ENCODE measurements at regions not wholly inside any gene's neighbourhood (a gene's known extent, or its start where the extent isn't known, plus 50 kb on each side); places are given as distances from the start of the nearest gene placed in this dataset.

- H3K27me3 ChIP-seq (replicated peaks; ENCODE audit: insufficient read depth) = no peaks in the 10 kb centered on the region
- no peak overlapping the region for H2AFZ ChIP-seq
- no peak overlapping the region for H3K4me2 ChIP-seq (ENCODE audit: unreplicated experiment)
- no peak for DNase-seq
- H3K9ac ChIP-seq = no peak overlapping the region
- no peaks in the 10 kb centered on the region for H3F3A ChIP-seq (ENCODE audit: insufficient read depth)
- H3K9me2 ChIP-seq (ENCODE audit: insufficient read depth) = no peaks in the 10 kb centered on the region
- H4K20me1 ChIP-seq (ENCODE audit: insufficient read depth) = no peaks in the 10 kb centered on the region
- H3K79me2 ChIP-seq (ENCODE audit: insufficient read depth) = no peaks in the 10 kb centered on the region
- H3K27ac ChIP-seq = no peak overlapping the region
- WGBS, 2 experiments (ENCODE audit: low coverage in 1 of 2, low lambda C conversion rate in 2 of 2, missing lambda C conversion rate in 2 of 2) = 58 to 60% methylated on average over 11 to 15 of the region's 18 CpGs
- in situ Hi-C loops (cut with MboI) = no loop called here
- TF ChIP-seq EZH2phosphoT487 (IDR thresholded peaks at IDR 0.05; ENCODE audit: insufficient read depth, low read depth) (no peak), EZH2 (IDR thresholded peaks at IDR 0.05; ENCODE audit: insufficient read depth, poor library complexity, severe bottlenecking) (no peak)
- no peaks in the 10 kb centered on the region for H3K9me3 ChIP-seq (ENCODE audit: low read depth)
- no peak overlapping the region for H3K4me3 ChIP-seq
- no peaks in the 10 kb centered on the region for H3K36me3 ChIP-seq (ENCODE audit: low read depth)
- no peaks in the 10 kb centered on the region for H3K4me1 ChIP-seq (ENCODE audit: insufficient read depth)
Measured at GRCh38 chr5:18551716-18552115, 917.5 kb downstream of the TAF11L14 start.

- Histone ChIP-seq H3K79me2 (ENCODE audit: insufficient read depth) (no peaks in the 10 kb centered on the region), H3K9ac (no peak overlapping the region), H3K4me2 (ENCODE audit: unreplicated experiment) (no peak overlapping the region), H3K27ac (no peak overlapping the region), H3F3A (ENCODE audit: insufficient read depth) (no peaks in the 10 kb centered on the region), H3K4me1 (ENCODE audit: insufficient read depth) (no peaks in the 10 kb centered on the region), H3K9me3 (ENCODE audit: low read depth) (no peaks in the 10 kb centered on the region), H2AFZ (no peak overlapping the region), H4K20me1 (ENCODE audit: insufficient read depth) (no peaks in the 10 kb centered on the region), H3K9me2 (ENCODE audit: insufficient read depth) (no peaks in the 10 kb centered on the region), H3K4me3 (no peak overlapping the region), H3K36me3 (ENCODE audit: low read depth) (no peaks in the 10 kb centered on the region), H3K27me3 (replicated peaks; ENCODE audit: insufficient read depth) (no peaks in the 10 kb centered on the region)
- WGBS, 2 experiments (ENCODE audit: low coverage in 1 of 2, low lambda C conversion rate in 2 of 2, missing lambda C conversion rate in 2 of 2) = 22 to 23% methylated on average over 3 of the region's 3 CpGs
- peak; percentile 3 for DNase-seq
- TF ChIP-seq EZH2phosphoT487 (IDR thresholded peaks at IDR 0.05; ENCODE audit: insufficient read depth, low read depth) (no peak), EZH2 (IDR thresholded peaks at IDR 0.05; ENCODE audit: insufficient read depth, poor library complexity, severe bottlenecking) (no peak)
- in situ Hi-C loops (cut with MboI) = no loop called here
Measured at GRCh38 chr5:18553269-18553668, 919.0 kb downstream of the TAF11L14 start.

DNA sequence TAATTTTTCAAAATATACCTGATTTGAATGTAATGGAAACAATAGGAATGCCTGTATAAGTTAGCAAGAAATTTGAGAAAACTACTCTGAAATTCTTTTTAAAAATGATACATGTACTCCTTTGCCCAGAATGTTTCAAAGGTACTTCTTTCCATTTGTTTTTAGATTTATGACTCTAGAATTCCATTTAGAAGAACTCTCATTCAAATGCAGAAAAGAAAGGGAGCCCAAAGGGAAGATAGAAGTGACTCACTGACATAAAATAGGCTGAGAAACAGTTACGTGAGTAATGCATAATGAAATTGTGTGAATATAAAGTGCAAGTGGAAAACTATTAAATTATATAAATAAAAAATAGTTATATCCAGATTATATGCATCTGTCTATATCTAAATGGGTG is 926.3 kb downstream of the TAF11L14 start:
- 33 to 36% methylated on average over 1 of the region's 1 CpG for WGBS, 2 experiments (ENCODE audit: low coverage in 1 of 2, low lambda C conversion rate in 2 of 2, missing lambda C conversion rate in 2 of 2)
- H3K36me3 ChIP-seq (ENCODE audit: low read depth) = no peaks in the 10 kb centered on the region
- no peaks in the 10 kb centered on the region for H3K4me1 ChIP-seq (ENCODE audit: insufficient read depth)
- H3K4me2 ChIP-seq (ENCODE audit: unreplicated experiment) = no peak overlapping the region
- H3K9me2 ChIP-seq (ENCODE audit: insufficient read depth) = no peaks in the 10 kb centered on the region
- no peak overlapping the region for H3K9ac ChIP-seq
- no peaks in the 10 kb centered on the region for H4K20me1 ChIP-seq (ENCODE audit: insufficient read depth)
- in situ Hi-C loops (cut with MboI) = no loop called here
- no peaks in the 10 kb centered on the region for H3K27me3 ChIP-seq (replicated peaks; ENCODE audit: insufficient read depth)
- no peak overlapping the region for H3K4me3 ChIP-seq
- H3K79me2 ChIP-seq (ENCODE audit: insufficient read depth) = no peaks in the 10 kb centered on the region
- H3K27ac ChIP-seq = no peak overlapping the region
- DNase-seq = no peak
- no peaks in the 10 kb centered on the region for H3K9me3 ChIP-seq (ENCODE audit: low read depth)
- H2AFZ ChIP-seq = no peak overlapping the region
- TF ChIP-seq EZH2 (IDR thresholded peaks at IDR 0.05; ENCODE audit: insufficient read depth, poor library complexity, severe bottlenecking) = no peak
- TF ChIP-seq EZH2phosphoT487 (IDR thresholded peaks at IDR 0.05; ENCODE audit: insufficient read depth, low read depth) = no peak
- no peaks in the 10 kb centered on the region for H3F3A ChIP-seq (ENCODE audit: insufficient read depth)

DNA sequence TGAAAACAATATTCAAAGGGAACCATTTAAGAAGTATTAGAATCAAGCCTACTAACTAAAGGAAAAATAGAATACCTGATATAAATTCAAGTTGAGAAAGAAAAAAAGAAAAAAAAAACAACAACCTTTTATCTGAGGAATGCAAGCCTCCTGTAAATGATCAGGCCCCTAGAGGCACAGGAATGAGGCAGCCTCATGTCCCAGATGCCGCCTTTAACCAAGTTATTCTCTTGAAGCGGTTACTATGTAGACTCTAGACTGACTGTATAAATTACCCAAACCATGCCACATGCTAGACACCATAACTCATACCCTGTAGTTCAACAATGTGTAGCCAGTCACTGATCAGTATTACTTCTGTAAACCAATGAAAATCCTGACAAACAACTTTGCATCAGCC is 929.6 kb downstream of the TAF11L14 start:
- DNase-seq = no peak
- no peak overlapping the region for H3K9ac ChIP-seq
- no peak overlapping the region for H3K4me3 ChIP-seq
- no peak overlapping the region for H2AFZ ChIP-seq
- H4K20me1 ChIP-seq (ENCODE audit: insufficient read depth) = no peaks in the 10 kb centered on the region
- no peaks in the 10 kb centered on the region for H3K4me1 ChIP-seq (ENCODE audit: insufficient read depth)
- H3K9me3 ChIP-seq (ENCODE audit: low read depth) = no peaks in the 10 kb centered on the region
- in situ Hi-C loops (cut with MboI) = no loop called here
- H3K36me3 ChIP-seq (ENCODE audit: low read depth) = no peaks in the 10 kb centered on the region
- no peaks in the 10 kb centered on the region for H3F3A ChIP-seq (ENCODE audit: insufficient read depth)
- WGBS, 2 experiments (ENCODE audit: low coverage in 1 of 2, low lambda C conversion rate in 2 of 2, missing lambda C conversion rate in 2 of 2) = 13 to 33% methylated on average over 2 of the region's 2 CpGs
- TF ChIP-seq EZH2 (IDR thresholded peaks at IDR 0.05; ENCODE audit: insufficient read depth, poor library complexity, severe bottlenecking) (no peak), EZH2phosphoT487 (IDR thresholded peaks at IDR 0.05; ENCODE audit: insufficient read depth, low read depth) (no peak)
- H3K27ac ChIP-seq = no peak overlapping the region
- H3K4me2 ChIP-seq (ENCODE audit: unreplicated experiment) = no peak overlapping the region
- no peaks in the 10 kb centered on the region for H3K79me2 ChIP-seq (ENCODE audit: insufficient read depth)
- no peaks in the 10 kb centered on the region for H3K27me3 ChIP-seq (replicated peaks; ENCODE audit: insufficient read depth)
- no peaks in the 10 kb centered on the region; the same call in 1 of the 2 replicates for H3K9me2 ChIP-seq (ENCODE audit: insufficient read depth)

DNA sequence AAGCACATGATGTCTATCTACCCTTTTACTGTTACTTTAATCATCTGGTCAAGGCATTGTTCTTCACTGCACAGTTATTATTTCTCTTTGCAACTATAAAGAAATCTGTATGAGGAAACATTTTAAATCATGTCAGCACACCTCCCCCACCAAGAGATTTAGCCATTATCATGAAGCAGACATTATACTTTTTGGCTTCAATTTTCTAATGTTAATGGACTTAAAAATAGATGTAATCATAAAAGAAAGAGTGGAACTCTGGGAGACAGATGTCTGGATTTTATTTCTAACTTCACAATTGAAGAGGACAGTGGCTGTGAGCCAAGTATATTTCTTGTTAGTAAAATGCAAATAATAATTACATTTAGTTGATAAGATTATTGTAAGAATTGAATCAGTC is 932.4 kb downstream of the TAF11L14 start:
- DNase-seq = no peak
- Histone ChIP-seq H3K27ac (no peak overlapping the region), H4K20me1 (ENCODE audit: insufficient read depth) (no peaks in the 10 kb centered on the region), H3K36me3 (ENCODE audit: low read depth) (no peaks in the 10 kb centered on the region), H3K9me3 (ENCODE audit: low read depth) (no peaks in the 10 kb centered on the region), H3K9ac (no peak overlapping the region), H3K79me2 (ENCODE audit: insufficient read depth) (no peaks in the 10 kb centered on the region), H3K9me2 (ENCODE audit: insufficient read depth) (no peaks in the 10 kb centered on the region; the same call in 1 of the 2 replicates), H3K4me3 (no peak overlapping the region), H2AFZ (no peak overlapping the region), H3K4me2 (ENCODE audit: unreplicated experiment) (no peak overlapping the region), H3F3A (ENCODE audit: insufficient read depth) (no peaks in the 10 kb centered on the region), H3K27me3 (replicated peaks; ENCODE audit: insufficient read depth) (no peaks in the 10 kb centered on the region), H3K4me1 (ENCODE audit: insufficient read depth) (no peaks in the 10 kb centered on the region)
- TF ChIP-seq EZH2phosphoT487 (IDR thresholded peaks at IDR 0.05; ENCODE audit: insufficient read depth, low read depth) (no peak), EZH2 (IDR thresholded peaks at IDR 0.05; ENCODE audit: insufficient read depth, poor library complexity, severe bottlenecking) (no peak)
- in situ Hi-C loops (cut with MboI) = no loop called here
